ENCODE measurements at regions not wholly inside any gene's neighbourhood (a gene's known extent, or its start where the extent isn't known, plus 50 kb on each side); places are given as distances from the start of the nearest gene placed in this dataset.

GRCh38 chr1:213681788-213682340 is 305.9 kb upstream of the PROX1 start:
- TF ChIP-seq FOXP2 (optimal IDR thresholded peaks at IDR 0.05; ENCODE audit: borderline replicate concordance, extremely low read depth, extremely low read length, insufficient read depth) (no peak), REST (IDR thresholded peaks at IDR 0.05; ENCODE audit: insufficient read depth in 1 of 2, low read depth in 2 of 2, low read length in 2 of 2) (peak; percentile 25 to 76; a peak in 2 of 4 replicates), POLR2AphosphoS5 (IDR thresholded peaks at IDR 0.05; ENCODE audit: low read depth, low read length) (no peak), SIN3A (IDR thresholded peaks at IDR 0.05; ENCODE audit: borderline replicate concordance, insufficient read depth, low read length) (no peak), TAF1 (IDR thresholded peaks at IDR 0.05; ENCODE audit: borderline replicate concordance, insufficient read depth, low read length) (no peak)

- TF ChIP-seq SIN3A (IDR thresholded peaks at IDR 0.05; ENCODE audit: borderline replicate concordance, insufficient read depth, low read length) (no peak), TAF1 (IDR thresholded peaks at IDR 0.05; ENCODE audit: borderline replicate concordance, insufficient read depth, low read length) (no peak), FOXP2 (optimal IDR thresholded peaks at IDR 0.05; ENCODE audit: borderline replicate concordance, extremely low read depth, extremely low read length, insufficient read depth) (no peak), POLR2AphosphoS5 (IDR thresholded peaks at IDR 0.05; ENCODE audit: low read depth, low read length) (no peak), REST (IDR thresholded peaks at IDR 0.05; ENCODE audit: insufficient read depth in 1 of 2, low read depth in 2 of 2, low read length in 2 of 2) (no peak)
These were observed 304.2 kb upstream of the PROX1 start for GRCh38 chr1:213683529-213683928.

GRCh38 chr1:213684454-213684853 is 303.3 kb upstream of the PROX1 start:
- TF ChIP-seq TAF1 (IDR thresholded peaks at IDR 0.05; ENCODE audit: borderline replicate concordance, insufficient read depth, low read length) (no peak), FOXP2 (optimal IDR thresholded peaks at IDR 0.05; ENCODE audit: borderline replicate concordance, extremely low read depth, extremely low read length, insufficient read depth) (no peak), POLR2AphosphoS5 (IDR thresholded peaks at IDR 0.05; ENCODE audit: low read depth, low read length) (no peak), SIN3A (IDR thresholded peaks at IDR 0.05; ENCODE audit: borderline replicate concordance, insufficient read depth, low read length) (no peak), REST (IDR thresholded peaks at IDR 0.05; ENCODE audit: insufficient read depth in 1 of 2, low read depth in 2 of 2, low read length in 2 of 2) (no peak)

GRCh38 chr1:213685992-213686582 is 301.7 kb upstream of the PROX1 start:
- TF ChIP-seq TAF1 (IDR thresholded peaks at IDR 0.05; ENCODE audit: borderline replicate concordance, insufficient read depth, low read length) (no peak), REST (IDR thresholded peaks at IDR 0.05; ENCODE audit: insufficient read depth in 1 of 2, low read depth in 2 of 2, low read length in 2 of 2) (no peak), FOXP2 (optimal IDR thresholded peaks at IDR 0.05; ENCODE audit: borderline replicate concordance, extremely low read depth, extremely low read length, insufficient read depth) (no peak), POLR2AphosphoS5 (IDR thresholded peaks at IDR 0.05; ENCODE audit: low read depth, low read length) (no peak), SIN3A (IDR thresholded peaks at IDR 0.05; ENCODE audit: borderline replicate concordance, insufficient read depth, low read length) (no peak)
